ENCODE measurements at regions not wholly inside any gene's neighbourhood (a gene's known extent, or its start where the extent isn't known, plus 50 kb on each side); places are given as distances from the start of the nearest gene placed in this dataset.

GRCh38 chr15:69973102-69973714 is 124.5 kb downstream of the TLE3 start:
- Histone ChIP-seq H3K27ac (ENCODE audit: low read length) (no peak overlapping the region), H3K36me3 (ENCODE audit: control insufficient read depth, insufficient read depth, low read length) (no peaks in the 10 kb centered on the region), H3K27me3 (ENCODE audit: control insufficient read depth, insufficient read depth, low read length) (no peaks in the 10 kb centered on the region), H3K4me3 (ENCODE audit: low read depth in 2 of 2, low read length in 2 of 2) (no peak overlapping the region), H3K9me3 (ENCODE audit: control insufficient read depth, insufficient read depth, low read depth, low read length) (no peaks in the 10 kb centered on the region), H3K4me1 (ENCODE audit: control insufficient read depth, insufficient read depth, low read length) (no peaks in the 10 kb centered on the region)
- ATAC-seq (no peak), DNase-seq (ENCODE audit: low read depth, low spot score) (no peak)
- ChIA-PET CTCF (no interaction called here), POLR2A (no interaction called here)
- in situ Hi-C loops (cut with HindIII; ENCODE audit: low pct_unique_long_range_greater_than_20kb, low sequenced_read_pairs) (no loop called here), intact Hi-C loops (cut with micrococcal nuclease; ENCODE audit: unreplicated experiment) (loop anchor here (10.0 kb wide), 1 partner anchor 62 kb away; no protein-coding TSS in a partner anchor)
- TF ChIP-seq REST (IDR thresholded peaks at IDR 0.05; ENCODE audit: insufficient read depth in 1 of 2, low read depth in 2 of 2, low read length in 1 of 2), result peak; percentile 92 to 95
- no peak for TF ChIP-seq SIN3A (IDR thresholded peaks at IDR 0.05; ENCODE audit: borderline replicate concordance, insufficient read depth, low read depth, low read length)
- BruUV-seq (replicated peaks), result no TSS peak

GRCh38 chr15:69973880-69974279 is 123.8 kb downstream of the TLE3 start:
- Histone ChIP-seq H3K36me3 (ENCODE audit: control insufficient read depth, insufficient read depth, low read length) (no peaks in the 10 kb centered on the region), H3K4me1 (ENCODE audit: control insufficient read depth, insufficient read depth, low read length) (peaks cover 2% of the 10 kb centered on the region), H3K4me3 (ENCODE audit: low read depth in 2 of 2, low read length in 2 of 2) (no peak overlapping the region), H3K27me3 (ENCODE audit: control insufficient read depth, insufficient read depth, low read length) (no peaks in the 10 kb centered on the region), H3K9me3 (ENCODE audit: control insufficient read depth, insufficient read depth, low read depth, low read length) (no peaks in the 10 kb centered on the region), H3K27ac (ENCODE audit: low read length) (no peak overlapping the region)
- no peak for DNase-seq (ENCODE audit: low read depth, low spot score)
- intact Hi-C loops (cut with micrococcal nuclease; ENCODE audit: unreplicated experiment), result loop anchor here (10.0 kb wide), 1 partner anchor 61 kb away; no protein-coding TSS in a partner anchor
- BruUV-seq (replicated peaks), result no TSS peak
- no peak for ATAC-seq
- no peak for TF ChIP-seq POLR2AphosphoS5 (IDR thresholded peaks at IDR 0.05; ENCODE audit: low read depth, low read length)
- TF ChIP-seq SIN3A (IDR thresholded peaks at IDR 0.05; ENCODE audit: borderline replicate concordance, insufficient read depth, low read depth, low read length), result no peak
- no peak for TF ChIP-seq REST (IDR thresholded peaks at IDR 0.05; ENCODE audit: insufficient read depth in 1 of 2, low read depth in 2 of 2, low read length in 1 of 2)
- TF ChIP-seq TCF7L2 (IDR thresholded peaks at IDR 0.05; ENCODE audit: low read depth, low read length), result no peak
- TF ChIP-seq, protein P1, sequence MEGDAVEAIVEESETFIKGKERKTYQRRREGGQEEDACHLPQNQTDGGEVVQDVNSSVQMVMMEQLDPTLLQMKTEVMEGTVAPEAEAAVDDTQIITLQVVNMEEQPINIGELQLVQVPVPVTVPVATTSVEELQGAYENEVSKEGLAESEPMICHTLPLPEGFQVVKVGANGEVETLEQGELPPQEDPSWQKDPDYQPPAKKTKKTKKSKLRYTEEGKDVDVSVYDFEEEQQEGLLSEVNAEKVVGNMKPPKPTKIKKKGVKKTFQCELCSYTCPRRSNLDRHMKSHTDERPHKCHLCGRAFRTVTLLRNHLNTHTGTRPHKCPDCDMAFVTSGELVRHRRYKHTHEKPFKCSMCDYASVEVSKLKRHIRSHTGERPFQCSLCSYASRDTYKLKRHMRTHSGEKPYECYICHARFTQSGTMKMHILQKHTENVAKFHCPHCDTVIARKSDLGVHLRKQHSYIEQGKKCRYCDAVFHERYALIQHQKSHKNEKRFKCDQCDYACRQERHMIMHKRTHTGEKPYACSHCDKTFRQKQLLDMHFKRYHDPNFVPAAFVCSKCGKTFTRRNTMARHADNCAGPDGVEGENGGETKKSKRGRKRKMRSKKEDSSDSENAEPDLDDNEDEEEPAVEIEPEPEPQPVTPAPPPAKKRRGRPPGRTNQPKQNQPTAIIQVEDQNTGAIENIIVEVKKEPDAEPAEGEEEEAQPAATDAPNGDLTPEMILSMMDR (IDR thresholded peaks at IDR 0.05), result no peak
- in situ Hi-C loops (cut with HindIII; ENCODE audit: low pct_unique_long_range_greater_than_20kb, low sequenced_read_pairs), result no loop called here
- ChIA-PET POLR2A (no interaction called here), CTCF (no interaction called here)
